22Rv1 (cell line): ENCODE measurements at regions not wholly inside any gene's neighbourhood (a gene's known extent, or its start where the extent isn't known, plus 50 kb on each side); places are given as distances from the start of the nearest gene placed in this dataset.

Experiments
- ZFX ChIP-seq: fragments of 450-650 bp; IDR thresholded peaks from 2 replicates; pipeline ENCODE4 v1.6.1; 2017; ENCODE audit warnings: antibody characterized with exemption, borderline replicate concordance
- TF ChIP-seq, protein P1 (sequence below): fragments of 450-650 bp; IDR thresholded peaks from 2 replicates; pipeline ENCODE4 v1.5.1; 2017; ENCODE audit warnings: mild to moderate bottlenecking

DNA sequence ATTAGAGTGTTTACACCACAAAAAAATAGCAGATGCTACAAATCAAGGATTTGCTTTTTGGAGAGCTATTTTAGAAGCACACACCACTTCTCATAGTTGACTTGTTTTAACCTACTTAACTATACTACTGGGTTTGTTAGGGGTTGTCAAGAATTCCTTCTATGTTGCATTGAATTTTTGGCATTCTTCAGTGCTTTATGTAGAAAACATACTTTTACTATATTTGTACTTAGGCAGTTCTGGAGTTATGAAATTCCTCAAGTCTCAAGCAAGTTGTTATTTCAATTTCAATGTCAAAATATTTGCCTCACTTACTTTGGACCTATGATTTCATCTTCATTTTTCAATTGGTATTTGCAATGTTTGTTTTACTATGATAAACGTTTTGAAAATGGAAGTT lies 449.6 kb downstream of the GLUD2 start:
- TF ChIP-seq, protein P1, sequence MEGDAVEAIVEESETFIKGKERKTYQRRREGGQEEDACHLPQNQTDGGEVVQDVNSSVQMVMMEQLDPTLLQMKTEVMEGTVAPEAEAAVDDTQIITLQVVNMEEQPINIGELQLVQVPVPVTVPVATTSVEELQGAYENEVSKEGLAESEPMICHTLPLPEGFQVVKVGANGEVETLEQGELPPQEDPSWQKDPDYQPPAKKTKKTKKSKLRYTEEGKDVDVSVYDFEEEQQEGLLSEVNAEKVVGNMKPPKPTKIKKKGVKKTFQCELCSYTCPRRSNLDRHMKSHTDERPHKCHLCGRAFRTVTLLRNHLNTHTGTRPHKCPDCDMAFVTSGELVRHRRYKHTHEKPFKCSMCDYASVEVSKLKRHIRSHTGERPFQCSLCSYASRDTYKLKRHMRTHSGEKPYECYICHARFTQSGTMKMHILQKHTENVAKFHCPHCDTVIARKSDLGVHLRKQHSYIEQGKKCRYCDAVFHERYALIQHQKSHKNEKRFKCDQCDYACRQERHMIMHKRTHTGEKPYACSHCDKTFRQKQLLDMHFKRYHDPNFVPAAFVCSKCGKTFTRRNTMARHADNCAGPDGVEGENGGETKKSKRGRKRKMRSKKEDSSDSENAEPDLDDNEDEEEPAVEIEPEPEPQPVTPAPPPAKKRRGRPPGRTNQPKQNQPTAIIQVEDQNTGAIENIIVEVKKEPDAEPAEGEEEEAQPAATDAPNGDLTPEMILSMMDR: no peak
- no peak for TF ChIP-seq ZFX
